Activated CD4-positive, CD25-positive, alpha-beta regulatory T cell treated with anti-CD3 and anti-CD28 coated beads, Interleukin-2, amount 50 U/mL, for 16 hours (primary cell): ENCODE measurements at regions not wholly inside any gene's neighbourhood (a gene's known extent, or its start where the extent isn't known, plus 50 kb on each side); places are given as distances from the start of the nearest gene placed in this dataset.

Experiments used
- DNase-seq: peaks from one replicate; pipeline ENCODE4 v3.0.0-alpha.2; 2020; ENCODE audit warnings: low read depth, low spot score

DNA sequence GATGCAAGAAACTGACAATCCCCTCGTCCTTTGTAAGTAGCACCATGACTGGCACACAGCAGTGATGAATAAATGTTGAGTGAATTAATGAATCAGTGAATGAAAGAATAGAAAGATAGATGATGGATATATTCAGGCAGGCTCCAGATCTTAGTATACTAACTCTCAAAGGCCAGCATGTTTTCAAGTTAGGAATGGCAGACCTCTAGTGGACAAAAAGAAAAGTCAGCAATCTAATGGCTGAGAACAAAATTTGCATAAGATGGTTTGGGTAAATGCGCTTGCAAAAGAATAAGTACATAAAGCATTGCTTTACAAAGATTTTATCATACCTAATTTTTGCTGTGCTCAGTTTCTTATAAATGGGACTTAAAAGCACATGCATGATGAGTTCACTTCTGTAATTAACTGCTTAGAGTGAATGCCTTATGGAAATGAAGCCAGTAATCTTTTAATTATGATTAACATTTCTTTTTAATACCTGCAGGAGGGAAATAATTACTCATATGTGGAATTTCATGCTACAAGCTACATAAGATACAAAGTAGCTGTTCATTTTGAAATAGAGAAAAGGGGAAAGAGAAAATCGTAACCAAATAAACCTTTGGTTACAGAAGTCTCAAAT is 126.9 kb upstream of the GPRIN3 start:
- no peak for DNase-seq

DNA sequence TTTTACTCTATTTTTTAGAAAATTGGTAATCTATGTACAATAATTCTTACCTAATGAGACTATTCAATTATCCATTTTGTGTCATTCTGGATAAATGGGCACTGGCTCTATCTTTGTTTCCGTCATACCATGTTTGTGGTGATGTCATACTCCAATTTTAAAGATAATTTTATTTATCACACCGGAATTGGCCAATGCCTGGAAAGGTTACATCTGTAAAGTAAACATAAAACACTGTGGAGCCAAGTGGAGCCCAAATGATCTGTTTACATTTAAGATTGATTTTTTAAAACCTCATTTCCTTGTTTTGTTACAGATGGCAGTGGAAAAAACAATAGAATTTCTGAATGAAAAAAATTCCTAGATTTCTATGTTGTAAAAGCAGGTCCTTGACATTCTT is 120.2 kb upstream of the GPRIN3 start:
- no peak for DNase-seq

DNA sequence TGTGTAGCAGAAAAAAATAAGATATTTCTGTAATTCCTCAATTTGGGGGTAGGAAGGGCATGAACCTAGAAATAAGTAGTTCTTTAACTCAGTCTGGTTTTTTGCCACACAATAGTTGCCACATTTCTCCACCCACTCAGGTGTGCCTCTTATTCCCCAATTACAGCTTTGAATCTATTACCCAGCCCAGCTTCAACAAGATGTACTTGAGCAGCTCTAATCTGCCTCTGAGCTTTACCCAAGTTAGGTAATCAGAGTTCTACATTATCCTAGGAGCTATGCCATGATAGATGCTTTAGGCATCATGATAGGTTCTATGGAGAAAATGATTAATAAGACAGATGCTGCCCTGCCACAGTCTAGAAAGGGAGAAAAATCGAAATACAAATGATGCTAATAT is 117.4 kb upstream of the GPRIN3 start:
- no peak for DNase-seq

DNA sequence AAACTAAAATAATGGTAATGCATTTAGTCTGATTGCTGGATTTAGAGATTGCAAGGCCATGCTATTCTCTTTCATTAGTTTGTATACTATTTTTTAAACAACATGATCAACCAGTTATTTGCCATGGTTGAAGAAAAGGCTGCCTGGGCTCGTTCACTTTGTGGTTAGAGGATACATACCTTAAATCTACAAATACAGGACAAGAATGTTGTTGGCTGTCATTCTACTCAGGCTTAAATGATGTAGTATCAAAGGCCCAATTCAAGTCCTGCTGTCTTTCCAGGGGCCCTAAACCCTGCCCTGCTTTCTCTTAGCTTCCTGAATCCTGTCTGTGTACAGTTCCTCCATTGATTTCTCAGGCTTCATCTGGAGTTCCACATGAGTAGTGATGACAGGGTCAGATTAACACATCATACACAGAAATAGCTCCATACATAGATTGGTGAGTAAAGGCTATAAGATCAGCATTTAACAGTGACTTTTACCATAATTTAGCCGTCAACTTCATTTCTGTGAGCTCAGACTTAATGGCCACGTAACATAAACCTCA is 114.9 kb upstream of the GPRIN3 start:
- DNase-seq, result no peak

DNA sequence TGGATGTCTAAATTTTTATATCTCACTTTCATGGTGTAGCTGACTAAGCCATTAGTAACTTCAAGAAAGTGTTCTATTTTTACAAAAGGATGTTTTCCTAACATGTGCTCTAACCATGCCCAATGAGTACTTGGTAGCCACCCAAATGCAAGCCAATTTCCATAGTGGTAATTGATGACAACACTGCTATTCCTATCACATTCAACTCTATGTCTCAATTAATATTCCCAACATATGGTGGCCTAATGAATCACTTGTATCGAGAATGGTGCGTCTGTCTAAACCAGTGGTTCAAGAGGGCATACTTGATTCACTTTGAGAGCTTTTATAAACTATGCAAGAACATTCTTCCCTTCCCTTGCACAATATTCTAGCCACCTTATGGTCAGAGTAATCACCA is 112.9 kb upstream of the GPRIN3 start:
- no peak for DNase-seq

DNA sequence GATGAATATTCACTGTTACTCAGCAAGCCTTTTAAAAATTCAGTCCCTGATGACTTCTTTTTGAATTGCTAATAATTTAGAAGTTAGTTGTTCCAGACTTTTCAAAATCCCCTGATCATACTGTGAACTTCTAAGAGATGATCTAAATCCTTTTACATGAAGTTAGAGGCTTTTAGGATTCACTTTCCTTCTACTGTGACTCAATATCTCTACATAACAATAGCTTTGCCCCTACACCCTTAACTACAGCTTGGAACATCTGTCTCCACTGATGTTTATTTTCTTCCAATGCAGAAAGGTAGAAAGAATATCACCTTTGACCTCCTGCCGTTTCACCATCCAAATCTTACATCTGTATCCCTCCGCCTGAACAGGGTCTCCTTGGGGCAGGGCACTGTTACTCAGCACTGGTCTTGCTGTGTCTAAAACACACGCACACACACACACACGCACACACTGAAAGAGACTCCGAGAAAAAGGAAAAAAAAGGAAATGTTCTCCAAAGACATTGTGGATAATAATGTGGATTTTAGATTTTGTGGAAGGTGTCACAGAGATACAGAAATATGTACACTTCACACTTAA is 111.6 kb upstream of the GPRIN3 start:
- no peak for DNase-seq

DNA sequence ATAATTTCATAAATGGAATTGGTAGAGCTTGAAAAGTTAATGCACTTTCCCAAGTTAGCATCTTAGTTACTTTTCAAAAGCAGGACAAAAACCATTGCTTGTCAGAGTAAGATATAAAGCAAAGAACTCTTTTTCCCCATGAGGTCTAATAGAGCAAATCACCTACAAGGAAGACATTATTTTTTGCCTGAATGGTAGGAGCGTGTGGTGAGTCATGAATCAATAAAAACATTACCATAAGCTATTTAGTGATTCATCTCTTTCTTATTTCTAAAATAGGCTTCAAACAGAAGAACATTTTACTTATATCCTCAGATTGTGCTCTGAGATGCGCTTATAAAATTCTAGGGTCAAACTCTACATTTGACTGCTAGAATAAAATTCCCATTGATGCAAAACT is 109.4 kb upstream of the GPRIN3 start:
- no peak for DNase-seq

DNA sequence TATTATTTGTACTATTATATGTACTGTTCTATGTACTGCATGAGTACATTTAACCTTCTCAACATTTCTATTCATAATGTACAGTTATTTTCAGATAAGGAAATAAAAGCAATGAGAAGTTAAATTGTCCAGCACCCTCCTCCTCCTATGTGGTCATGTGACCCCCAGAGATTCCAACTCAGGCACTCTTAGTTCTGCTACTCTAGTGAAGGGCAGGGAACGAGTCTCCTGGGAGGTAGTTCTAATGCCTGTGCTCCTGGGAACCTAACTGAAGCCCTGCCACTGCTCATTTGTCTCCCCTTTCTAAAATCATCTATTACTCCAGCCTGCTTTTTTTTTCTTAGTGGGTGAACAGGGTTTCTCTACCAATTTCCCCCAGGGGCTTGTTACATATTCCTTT is 105.9 kb upstream of the GPRIN3 start:
- DNase-seq, result no peak

DNA sequence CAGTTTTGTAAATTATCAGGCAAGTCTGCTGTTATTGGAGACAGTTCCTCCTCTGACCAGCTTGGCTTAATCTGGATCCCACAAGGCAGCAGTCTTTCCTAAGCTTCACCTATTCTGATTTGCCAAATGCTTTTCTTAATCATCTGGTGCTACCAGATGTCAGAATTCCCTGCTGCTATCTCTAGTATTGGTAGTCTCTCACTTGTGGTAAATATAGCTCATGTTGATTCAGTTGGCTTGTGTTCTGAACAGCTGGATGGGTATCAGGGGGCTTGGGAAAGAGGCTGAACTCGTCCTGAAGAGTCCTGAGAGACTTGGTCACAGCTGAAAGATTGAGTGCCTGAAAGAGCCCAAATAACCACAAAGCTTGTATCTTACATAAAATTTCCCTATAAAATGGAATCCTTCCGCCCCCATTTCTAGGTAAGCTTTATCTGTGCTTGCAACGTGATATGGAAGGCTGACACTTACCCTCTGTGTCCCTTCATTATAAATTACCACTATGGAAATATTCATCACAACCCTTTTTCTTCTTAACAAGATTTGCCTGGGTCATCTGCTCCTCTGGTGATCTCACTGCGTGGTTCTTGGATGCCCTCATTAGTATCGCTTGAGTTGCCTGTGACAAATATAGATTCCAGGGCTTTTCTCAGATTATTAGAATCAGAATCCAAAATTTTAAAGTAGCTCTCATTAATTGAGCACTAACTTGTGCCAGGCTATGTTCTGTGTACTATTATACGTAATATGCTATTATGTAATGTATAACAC is 104.1 kb upstream of the GPRIN3 start:
- no peak for DNase-seq

DNA sequence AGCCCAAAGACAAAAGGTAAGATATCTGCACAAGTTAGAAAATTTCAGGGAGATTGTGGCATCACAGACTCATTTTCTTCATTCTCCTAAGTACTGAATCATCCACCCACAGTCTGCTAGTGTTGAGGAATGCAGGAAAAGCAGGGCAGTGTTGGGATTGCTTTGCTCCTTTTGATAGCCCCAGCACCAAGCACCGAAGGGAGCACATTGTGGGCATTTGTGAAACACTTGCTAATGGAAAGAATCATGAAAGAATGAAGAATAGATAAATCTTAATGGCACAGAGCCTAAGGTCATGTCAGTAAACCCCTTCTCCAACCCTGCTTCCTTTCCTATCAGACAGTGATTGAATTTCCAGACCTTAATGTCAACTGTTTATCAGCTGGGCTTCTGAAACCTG is 103.1 kb upstream of the GPRIN3 start:
- no peak for DNase-seq

DNA sequence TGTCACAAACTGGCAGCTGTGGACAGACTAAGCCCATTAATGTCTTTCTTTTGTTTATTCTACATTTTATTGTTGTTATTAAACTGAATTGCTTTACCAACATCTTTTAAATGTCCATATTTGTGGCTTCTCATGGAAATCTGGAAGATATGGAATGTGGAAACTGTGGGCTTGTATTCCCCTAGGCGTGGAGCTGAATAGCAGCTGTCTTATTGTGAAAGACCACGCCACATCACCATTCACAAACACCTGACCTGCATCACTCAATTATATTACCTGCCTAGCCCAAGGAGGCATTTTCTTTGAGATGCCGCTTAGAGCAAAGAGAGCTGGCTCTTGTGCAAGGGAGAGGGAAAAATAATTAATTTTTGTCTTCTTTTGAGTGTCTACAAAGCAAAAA is 96.9 kb upstream of the GPRIN3 start:
- no peak for DNase-seq

DNA sequence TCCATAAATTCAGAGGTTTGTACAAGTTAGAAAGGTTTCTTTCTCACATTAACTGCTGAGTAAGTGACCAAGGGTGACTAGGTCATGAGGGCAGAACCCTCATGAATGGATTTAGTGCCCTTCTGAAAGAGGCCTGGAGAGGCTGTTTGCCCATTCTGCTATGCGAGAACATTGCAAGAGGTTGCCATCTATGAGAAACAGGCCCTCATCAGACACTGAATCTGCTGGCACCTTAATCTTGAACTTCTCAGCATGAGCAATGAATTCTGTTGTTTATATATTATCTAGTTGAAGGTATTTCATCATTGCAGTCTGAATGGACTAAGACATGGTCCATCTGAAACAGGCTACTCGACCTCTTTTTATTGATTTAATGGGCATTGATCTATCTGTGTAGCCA is 96.2 kb upstream of the GPRIN3 start:
- no peak for DNase-seq

DNA sequence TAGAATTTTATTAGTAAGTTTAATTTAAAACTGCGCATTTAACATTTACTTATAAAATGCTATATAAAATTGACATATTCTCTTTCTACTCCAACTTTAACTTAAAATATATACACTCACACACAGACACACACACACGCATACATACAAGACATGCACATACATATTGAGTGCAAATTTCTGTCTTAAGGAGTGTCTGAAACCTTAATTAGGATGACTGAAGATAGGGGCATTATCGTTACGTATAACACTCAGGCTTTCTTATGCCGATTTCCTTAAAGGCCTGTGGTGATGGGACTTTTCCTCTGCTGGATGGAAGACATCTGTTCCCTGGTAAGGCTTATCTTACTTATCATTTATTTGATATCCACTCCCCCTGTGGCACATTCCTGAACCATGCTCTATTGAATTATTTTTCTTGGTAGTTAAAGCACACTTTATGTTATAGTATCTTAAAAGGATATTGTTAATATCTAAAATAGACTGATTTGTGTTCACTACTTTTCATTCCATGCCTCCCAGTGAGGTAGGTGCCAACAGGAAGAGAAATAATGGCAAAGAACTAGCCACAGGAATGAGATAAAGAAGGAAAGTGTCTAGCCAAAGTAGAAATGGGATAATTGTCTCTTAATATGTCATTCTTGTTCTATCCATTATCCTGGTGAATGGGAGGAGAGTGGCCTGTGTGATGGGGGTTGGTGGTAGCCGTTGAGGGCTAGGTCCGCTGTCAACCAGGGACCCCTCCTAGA is 92.9 kb upstream of the GPRIN3 start:
- DNase-seq, result no peak

DNA sequence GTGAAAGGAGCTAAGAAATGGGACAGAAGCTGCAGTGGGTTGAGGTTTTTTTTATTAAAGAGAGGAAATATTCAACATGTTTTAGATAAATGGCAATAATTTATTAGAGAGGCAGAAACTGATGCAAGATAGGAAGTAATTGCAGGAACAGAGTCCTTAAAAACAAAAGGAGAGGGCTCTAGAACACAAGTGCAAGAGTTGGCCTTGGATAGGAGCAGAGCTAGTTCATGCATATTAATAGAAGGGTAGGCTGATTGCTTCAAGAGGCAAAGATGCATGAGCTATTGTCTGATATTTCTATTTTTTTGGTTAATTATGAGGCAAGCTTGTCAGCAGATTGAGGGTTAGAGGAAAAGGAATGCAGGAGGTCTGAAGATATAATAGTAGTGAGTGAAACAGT is 91.0 kb upstream of the GPRIN3 start:
- no peak for DNase-seq

DNA sequence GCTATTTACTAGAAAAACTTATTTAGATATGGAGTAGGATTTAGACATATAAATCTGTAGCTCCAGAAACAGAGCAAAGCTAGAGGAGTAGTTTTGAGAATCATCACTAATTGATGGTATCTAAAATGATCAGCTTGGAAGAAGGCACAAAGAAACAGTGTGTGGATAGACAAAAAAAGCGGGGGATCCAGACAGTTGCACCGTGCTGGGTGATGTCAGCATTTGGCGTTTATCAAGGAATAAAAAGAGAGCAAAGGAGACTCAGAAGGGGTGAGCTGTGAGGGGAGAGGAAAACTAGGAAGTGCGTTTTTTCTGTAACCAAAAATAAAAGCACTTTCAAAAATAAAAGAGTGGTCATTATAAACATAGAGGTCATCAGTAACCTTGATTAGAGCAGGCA is 90.5 kb upstream of the GPRIN3 start:
- no peak for DNase-seq

DNA sequence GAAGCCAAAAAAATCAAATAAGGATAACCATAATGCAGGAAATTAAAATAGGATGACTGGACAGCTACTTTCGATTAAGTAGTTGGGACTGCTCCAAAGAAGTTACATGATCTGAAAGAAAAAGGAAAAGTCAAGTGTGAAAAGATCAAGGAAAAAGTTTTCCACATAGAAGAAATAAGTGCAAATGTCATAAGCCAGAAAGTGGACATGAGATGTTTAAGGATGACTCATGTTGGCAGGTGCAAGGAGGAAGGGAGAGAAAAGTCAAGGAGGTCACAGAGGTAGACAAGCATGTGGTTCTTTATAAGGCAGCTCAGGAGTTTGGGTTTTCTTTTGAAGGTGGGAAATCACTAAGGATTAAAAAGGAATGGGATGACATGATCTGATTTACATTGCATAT is 89.8 kb upstream of the GPRIN3 start:
- no peak for DNase-seq

DNA sequence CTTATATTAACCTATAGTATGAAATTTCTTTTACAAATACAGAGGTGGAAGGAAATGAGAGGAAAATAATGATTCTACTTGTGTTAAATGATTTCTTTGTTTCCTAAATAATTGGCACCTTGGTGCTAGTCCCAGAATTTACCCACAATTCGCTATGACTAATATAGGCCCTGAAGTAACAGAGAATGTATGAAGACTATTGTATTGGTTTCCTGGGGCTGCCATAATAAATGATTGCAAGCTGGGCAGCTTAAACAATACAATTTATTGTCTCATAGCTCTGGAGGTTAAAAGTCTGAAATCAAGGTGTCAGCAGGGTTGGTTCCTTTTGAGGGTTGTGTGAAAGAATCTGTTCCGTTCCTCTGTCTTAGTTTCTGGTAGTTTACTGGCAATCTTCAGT is 74.8 kb upstream of the GPRIN3 start:
- DNase-seq, result no peak

DNA sequence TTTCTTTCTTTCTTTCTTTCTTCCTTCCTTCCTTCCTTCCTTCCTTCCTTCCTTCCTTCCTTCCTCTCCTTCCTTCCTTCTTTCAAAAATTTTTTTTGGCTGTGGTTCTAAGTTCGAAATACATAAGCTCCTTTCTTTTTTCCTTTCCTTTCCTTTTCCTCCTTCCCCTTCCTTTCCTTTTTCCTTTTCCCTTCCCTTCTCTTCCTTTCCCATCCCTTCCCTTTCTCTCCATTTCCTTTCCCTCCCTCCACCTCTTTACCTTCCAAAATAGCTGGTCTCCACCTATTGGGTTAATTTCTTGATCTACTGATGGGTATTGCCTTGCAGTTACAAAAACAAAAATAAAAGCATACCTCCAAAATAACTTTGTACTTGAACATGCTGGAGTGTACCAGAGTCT is 73.4 kb upstream of the GPRIN3 start:
- DNase-seq, result no peak

DNA sequence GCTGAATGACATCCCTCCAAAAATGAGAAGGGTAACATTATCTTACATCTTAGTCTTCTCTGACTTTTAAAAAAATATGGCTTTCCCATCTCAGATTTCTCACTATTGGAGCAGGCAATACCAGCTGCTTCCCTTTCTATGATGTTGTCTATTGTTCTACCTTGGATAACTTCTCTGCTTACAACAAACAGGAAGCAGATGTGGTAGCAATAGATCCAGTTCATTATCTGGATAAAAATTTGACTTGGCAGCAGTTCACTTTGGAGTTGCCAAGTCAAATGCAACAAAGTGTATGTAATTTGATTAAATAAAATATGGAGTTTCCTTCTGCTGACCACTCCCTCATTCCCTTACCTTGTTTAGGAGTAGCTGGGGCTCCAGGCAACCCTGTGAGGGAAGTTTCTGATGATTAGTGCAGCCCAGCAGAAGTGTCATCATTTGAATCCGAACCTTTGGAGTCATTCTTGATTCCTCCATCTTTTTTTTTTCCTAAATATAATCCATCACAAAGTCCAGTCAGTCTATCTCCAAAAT is 72.0 kb upstream of the GPRIN3 start:
- DNase-seq, result no peak

DNA sequence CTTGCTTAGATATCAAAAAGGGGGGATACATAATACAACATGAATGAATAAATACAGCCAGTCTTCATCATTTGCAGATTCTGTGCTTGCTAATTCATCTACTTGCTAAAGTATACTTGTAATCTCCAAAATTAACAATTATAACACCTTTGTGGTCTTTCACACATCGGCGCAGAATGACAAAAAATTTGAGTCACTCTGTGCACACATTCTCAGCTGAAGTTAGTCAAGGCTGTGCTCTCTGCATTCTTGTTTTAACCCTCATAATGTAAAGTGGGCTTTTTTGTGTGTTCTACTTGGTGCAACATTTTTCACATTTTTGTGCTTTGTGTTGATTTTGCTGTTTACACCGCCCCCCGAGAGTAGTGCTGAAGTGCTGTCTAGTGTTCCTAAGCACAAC is 65.8 kb upstream of the GPRIN3 start:
- no peak for DNase-seq

DNA sequence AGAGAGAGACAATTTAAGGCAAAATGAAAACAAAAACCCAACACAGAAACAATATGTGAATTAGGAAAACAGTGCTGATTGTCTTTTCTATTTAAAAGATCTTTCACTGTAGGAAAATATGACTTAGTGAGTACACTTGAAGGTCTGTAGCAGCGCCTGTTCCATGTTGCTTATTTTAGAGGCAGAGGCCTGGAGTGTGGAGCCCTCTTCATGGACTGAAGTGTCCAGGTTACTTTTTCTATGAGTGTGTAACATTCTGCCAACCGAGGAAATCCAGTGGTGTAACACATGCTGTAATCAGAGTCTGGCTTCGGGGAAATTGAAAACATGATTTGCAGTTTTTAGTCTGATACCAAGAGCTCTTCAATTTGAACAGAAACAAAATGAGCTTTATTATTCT is 64.0 kb upstream of the GPRIN3 start:
- no peak for DNase-seq

DNA sequence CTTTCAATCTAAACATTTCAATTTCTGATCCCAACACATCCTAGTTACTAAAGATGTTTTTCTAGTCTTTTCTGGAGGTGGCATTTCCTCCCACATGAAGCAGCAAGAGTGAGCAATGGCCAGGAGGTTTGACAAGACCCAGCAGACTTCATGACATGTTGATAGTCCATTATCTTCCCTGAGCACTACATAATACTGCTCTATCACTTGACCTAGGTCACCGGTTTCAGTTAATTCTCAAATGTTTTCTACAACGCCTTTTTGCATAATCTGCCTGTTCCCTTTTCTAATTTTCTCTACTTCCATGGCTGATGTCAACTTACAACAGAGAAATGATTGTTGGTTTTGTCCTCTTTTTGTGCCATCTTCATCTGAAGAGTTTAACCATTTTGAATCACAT is 62.0 kb upstream of the GPRIN3 start:
- DNase-seq, result no peak
